AML-193 (cell line): ENCODE measurements at regions not wholly inside any gene's neighbourhood (a gene's known extent, or its start where the extent isn't known, plus 50 kb on each side); places are given as distances from the start of the nearest gene placed in this dataset.

Experiments
- DNase-seq, 2 experiments: peaks; one replicate each; lab custom pipeline; 2025; lab: John Stamatoyannopoulos, UW

DNA sequence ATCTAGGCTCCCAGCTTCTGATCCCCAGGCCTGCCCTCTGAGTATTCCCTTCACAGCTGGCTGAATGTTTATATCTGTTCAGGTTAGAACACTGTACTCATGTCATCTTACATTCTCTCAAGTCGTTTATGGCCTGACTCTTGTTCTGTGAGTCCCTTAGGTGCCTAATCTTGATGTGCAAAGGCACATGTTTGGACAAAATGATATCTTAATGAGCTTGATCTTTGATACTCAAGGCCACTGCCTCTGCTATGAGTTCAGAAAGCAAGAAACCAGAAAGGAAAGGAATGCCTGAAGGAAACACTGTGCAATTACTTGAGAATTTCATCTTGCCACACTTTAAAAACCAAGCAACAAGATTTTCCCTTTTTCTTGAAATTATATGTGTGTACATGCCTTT, 391.8 kb upstream of the ZNF608 start:
- no peak for DNase-seq

DNA sequence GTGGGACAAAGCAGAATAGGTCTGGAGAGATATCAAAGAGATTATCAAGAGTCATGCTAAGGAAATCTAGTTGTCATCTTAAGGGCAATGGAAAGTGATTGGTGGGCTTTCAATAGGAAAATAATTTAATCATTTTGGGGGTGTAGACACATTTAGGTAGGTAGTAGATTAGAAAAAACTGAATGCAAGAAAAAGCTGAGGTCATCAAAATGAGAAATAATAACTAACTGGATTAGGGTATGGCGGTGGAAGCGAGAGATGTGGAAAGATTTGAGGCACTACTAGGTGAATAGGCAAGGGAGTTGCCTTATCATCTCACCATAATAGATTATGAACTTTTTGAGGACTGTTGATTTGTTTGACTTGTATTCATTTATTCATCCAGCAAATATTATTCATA, 393.2 kb upstream of the ZNF608 start:
- DNase-seq = no peak

DNA sequence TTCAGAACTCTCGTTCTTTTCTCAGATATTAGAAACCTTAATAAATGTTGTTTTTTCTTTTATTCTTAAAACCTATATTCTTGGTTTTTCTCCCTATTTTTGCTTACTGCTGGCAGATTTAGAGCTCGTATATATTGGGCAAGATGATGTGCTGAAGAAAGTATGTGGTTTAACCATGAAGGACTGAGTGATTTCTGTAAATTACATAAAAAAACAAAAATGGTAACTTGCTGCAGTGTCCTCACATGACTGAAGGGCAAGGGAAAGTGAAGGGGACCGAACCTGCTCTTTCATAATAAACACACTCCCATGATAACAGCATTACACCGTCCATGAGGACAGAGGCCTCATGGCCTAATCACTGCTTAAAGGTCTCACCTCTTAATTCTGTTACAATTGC, 393.8 kb upstream of the ZNF608 start:
- no peak for DNase-seq

DNA sequence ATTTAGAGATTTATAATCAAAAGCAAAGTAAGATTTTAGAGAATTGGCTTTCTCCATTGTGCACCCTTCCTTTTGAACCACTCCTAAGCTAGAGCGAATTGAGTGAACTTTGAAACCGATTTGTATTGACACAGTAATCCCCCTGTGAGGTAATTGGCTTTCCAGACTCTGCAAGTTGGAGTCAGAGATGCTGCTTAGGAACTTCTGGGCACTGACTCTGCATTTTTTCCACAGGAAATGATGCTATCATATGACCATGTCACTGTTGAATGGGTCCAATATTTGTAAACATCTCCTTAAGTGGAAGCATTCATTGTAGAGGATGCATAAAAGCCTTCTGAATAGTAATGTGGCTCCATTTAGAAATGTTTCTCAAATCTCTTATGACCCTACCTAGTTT, 394.4 kb upstream of the ZNF608 start:
- no peak for DNase-seq

DNA sequence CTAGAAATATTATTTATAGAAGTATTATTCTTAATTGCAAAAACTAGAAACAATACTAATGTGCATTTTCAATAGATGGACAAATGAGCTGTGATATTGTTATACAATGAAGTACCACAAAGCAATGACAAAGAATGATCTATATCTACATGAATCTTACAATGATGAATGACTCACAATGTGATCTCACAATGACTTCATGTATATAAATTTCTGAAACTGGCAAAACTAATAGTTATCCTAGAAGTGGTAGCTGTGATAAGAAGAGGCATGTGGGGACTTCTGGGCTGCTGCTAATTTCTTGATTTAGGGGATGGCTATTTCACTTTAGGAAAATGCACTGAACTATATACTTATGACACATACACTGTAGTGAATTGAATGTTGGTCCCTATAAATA, 396.0 kb upstream of the ZNF608 start:
- DNase-seq = no peak

DNA sequence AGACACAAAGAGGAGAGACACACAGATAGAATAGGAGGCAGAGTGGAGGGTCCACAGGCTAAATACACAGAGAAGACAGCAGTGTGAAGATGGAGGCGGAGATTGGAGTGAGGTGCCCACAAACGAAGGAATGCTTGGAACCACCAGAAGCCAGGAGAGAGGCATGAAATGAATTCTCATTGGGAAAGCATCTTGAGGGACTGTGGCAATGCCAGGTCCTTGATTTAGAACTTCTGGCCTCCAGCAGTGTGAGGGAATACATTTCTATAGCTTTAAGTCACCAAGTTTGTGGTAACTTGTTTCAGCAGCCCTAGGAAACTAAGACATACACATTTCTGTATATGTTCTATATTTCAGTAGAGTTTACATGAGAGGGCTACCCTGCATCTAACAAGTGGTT, 396.6 kb upstream of the ZNF608 start:
- no peak for DNase-seq

DNA sequence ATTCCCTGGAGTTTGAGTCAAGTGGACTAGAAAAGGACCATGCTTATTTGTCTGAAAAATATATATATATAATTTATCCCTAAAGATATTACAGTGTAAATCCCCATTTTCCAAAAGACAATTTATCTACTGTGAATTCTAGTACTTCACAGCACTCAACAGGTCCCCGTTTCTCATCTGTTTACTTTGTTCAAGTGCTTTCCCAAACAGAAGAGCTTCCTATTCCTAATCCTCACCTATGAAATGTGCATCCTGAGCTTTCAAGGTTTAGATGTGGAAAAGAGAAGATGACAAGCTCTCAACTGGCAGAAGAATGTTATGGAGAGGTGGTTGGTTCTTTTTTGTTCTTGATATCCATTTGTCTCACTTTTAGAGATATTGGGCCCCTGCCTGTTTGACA, 401.6 kb upstream of the ZNF608 start:
- no peak for DNase-seq

DNA sequence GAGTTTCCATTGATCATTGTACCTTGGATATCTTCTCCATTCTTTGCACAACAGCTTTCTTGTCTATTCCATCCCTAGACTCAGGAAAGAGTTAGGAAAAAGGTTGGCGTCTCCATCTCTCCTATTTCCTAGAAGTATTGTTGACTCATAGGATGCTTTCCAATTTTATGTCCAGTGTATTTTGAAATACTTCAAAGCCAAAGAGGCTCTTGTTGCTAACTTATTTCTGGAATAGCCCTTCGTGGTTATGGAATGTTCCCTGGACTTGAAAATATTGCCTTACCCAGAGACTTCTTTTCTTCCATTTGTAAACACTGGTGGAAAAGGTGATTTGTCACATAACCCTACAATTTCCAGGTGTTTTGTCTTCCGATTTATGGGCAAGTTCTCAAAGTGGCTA, 402.3 kb upstream of the ZNF608 start:
- DNase-seq = no peak

DNA sequence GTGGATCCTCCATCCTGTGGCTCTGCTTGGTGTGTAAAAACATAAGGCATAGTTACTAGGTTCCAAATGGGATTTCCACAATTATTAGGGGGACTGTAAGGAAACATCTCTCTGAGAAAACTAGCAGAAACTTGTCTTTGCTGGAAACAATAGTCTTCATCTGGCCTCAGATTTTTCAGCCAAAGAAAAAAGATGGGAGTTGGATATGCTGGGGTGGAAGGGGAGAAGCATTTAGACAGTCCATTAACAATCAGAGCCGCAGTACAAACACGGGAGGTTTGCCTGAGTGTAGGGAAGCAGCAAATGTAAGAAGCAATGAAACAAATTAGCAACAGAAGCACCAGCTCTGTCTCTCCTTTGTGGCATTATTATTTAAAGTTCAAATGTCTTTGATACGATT, 402.7 kb upstream of the ZNF608 start:
- DNase-seq = no peak

DNA sequence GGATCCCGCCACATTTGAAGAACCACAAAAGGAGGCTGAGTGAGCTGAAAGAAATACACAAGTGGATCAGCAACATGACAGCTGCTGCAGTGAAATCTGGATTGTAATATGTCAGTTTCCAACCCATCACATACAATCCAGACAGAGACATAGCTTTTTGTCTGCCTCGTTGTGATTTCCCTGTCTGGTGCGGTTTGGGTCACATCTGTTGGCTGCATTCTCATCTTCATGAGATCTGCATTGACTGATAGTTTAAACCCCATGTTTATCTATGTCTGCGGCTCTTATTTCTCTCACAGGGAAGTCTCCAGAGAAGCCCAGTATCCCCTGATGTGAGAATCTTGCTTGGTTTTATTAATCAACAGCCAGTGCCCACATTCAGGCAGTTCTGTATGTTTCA, 403.1 kb upstream of the ZNF608 start:
- DNase-seq = no peak

DNA sequence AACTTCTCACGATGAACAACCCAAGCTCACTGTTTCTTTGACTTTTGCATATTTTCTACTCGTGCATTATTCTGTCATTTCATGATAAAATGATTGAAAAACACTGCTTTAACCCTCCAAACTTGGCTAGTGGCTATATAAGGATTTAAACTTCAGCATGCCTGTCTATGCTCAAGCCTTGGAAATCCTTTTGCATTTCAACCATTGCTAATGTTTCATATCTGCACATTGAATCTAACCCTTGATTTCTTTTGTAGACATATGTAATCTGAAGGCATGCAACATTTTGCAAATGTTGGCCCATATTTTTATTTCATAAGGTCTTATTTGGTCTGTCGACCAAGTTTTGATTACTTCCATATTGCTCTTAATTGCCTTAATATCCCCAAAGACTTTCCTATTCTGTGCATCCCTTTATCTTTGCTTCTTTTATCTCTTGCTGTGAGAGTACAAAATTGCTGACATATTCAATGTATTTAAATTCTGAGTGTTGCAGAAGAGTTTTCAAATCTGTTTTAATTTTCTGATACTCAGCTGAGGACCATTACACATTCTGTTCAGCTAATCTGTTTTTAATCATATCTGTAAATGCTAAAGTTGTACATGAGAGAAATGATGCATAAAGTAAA, 403.7 kb upstream of the ZNF608 start:
- DNase-seq = no peak

DNA sequence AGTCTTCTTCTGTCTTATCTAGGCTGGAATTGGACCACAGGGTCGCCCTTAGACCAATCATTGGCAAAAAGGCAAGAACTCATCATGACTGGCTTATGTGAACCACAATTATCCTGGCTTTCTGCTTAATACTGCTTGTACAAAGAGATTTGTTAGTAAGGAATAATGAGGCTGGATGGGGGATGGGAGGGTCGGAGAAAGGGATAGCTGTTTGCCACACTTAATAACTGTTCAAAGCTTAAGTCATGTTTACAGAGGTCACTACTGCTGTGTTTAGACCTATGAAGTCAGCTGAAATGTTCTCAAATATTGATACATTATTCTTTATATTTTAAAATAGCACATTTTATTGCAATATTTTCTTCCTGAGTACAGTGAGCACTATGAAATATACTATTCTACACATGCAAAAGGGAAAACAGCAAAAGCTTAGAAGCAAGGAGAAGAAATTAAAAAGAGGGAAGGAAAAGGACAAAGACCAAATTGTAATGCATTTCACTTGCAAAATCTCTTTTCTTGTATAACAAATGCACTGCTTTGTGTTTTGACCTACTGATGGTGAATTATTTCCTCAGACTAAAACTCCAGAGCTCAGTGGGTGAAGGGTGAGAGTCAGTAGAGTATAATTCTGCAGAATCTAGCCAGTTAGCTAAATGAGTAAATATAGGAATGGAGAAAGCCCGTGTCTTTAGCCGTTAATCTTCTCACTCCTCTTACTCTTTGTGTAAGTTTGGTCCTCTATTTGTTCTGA, 404.9 kb upstream of the ZNF608 start:
- no peak for DNase-seq

DNA sequence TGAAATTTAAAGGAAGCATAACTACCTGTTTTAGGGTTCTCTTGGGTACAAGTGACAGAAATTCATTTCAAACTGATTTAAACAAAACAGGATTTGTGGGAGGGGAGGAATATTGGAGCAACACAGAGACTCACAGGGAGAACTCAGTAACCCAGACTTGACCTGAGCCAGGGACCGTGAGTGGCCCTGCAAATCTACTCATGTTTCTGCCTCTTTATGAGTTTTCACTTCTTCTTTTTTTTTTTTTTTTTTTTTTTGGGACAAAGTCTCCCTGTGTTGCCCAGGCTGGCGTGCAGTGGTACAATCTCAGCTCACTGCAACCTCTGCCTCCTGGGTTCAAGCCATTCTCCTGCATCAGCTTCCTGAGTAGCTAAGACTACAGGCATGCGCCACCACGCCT, 405.6 kb upstream of the ZNF608 start:
- no peak for DNase-seq

DNA sequence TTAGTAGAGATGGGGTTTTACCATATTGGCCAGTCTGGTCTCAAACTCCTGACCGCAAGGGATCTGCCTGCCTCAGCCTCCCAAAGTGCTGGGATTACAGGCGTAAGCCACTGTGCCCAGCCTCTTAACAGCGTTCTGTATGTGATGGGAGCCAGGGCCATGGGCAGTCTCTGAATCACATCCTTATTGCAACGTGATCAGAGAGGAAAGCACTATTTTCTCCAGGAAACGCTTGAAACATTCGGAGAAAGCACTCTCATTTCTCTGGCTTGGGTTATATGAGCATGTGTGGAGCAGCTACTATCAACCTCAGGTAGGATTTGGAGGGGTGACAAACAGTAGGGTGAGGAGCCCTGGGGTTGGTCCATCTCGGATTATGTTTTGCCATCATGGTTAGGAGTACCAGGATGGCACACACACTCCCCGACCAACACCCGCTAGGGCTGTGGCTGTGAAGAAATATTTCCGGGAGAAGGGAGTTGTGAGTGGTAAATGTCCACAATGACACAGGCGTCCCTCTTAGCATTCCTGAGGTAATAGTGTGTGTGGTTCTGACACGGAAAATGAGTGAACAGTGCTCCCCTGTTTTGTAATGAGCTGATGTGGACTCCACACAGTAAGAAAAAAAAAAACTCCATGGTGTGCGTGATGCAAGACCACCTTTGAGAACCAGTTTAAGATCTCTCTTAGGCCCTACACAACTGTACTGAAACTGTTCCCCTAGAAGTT, 406.2 kb upstream of the ZNF608 start:
- DNase-seq = no peak

DNA sequence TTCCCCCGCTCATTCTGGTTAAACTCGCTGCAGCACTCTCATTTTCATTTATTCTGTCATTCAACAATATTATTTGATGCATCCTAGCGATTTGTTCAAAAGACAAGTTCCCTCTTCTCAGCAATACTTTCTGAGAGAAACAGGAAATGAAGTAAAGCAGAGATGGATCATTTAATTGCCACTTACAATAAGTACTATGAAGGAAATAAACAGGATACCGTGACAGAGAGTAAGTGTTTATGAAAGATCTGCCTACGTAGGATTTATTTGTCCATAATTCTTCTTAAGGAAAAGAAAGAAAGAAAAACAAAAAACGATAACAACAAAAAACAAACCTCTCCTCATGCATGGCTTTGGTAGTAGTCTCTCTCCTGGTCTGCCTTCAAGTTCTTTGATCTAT, 406.8 kb upstream of the ZNF608 start:
- DNase-seq = no peak

DNA sequence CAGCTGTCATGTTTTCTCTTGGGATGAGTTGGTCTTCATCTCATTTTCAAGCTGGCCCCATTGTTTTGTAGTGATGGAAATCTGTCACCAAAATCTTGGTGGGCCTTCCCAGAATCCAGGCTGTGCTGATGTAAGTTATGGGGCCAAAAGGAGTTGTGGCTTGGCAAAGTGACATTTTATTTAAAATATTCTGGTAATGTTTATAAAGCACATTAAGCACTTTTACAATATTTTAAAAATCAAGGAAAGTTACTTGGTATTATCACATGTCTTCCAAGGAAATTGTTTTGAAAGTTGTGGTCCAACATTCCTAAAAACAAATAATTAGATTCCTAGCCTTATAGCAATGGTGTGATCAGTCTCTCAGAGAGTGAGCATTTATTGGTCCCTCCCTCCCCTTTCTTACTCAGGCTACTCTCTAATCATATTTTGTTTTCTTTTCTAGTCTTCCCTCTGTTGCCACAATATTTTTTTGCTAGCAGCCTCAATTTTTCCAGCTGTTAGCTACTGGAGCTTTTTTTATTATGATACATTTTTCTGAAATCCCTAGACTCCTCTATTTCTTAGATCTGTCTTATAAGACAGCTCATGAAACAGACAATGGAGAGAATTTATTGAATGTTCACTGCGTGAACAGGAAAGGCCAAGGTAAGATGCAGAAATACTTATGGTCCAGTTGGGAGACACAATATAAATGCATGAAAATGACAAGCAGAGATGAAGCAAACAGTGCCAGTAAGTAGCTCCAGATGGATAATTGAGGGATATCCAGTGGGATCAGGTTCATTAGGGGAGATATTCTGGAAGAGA, 408.1 kb upstream of the ZNF608 start:
- no peak for DNase-seq

DNA sequence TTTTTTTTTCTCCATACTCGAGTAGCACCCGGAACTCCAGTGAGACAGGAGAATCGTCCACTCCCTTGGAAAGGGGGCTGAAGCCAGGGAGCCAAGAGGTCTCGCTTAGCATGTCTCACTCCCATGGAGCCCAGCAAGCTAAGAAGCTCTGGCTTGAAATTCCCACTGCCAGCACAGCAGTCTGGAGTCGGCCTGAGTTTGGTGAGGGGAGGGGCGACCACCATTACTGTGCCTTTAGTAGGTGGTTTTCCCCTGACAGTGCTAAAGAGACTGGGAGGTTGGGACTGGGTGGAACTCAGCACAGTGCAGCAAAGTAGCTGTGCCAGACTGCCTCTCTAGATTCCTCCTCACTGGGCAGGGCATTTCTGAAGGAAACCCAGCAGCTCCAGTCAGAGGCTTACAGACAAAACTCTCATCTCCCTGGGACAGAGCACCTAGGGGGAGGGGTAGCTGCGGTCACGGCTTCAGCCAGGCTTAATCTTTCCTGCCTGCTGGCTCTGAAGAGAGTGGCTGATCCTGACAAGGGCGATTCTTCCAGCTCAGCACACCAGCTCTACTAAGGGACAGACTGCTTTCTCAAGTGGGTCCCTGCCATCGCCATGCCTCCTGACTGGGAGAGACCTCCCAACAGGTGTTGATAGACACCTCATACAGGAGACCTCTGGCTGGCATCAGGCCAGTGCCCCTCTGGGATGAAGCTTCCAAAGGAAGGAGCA, 414.5 kb upstream of the ZNF608 start:
- no peak for DNase-seq

DNA sequence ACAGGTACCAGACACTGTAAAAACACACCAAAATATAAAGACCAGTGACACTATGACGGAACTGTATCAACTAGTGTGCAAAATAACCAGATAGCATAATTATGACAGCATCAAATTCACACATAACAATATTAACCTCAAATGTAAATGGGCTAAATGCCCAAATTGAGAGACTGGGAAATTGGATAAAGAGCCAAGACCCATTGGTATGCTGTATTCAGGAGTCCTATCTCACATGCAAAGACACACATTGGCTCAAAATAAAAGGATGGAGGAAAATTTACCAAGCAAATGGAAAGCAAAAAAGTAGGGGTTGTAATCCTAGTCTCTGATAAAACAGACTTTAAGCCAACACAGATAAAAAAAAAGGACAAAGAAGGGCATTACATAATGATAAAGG, 416.3 kb upstream of the ZNF608 start:
- no peak for DNase-seq

DNA sequence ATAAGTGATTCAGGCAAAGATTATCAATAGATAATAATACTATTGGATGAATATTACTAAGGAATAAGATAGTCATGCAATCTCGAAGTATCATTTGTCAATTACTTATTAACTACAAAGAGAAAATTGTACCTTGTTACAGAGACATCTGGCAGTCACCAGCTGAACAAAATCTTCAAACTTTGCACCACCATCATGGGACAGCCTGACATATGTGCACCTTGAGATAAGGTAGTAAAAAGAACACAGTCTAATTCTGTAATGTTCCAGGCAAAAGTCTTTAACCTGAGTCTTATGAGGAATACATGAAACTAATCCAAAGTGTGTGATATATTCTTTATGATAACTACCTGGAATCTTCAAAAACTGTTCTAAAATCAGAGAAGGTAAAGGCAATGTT, 423.0 kb upstream of the ZNF608 start:
- DNase-seq = no peak

DNA sequence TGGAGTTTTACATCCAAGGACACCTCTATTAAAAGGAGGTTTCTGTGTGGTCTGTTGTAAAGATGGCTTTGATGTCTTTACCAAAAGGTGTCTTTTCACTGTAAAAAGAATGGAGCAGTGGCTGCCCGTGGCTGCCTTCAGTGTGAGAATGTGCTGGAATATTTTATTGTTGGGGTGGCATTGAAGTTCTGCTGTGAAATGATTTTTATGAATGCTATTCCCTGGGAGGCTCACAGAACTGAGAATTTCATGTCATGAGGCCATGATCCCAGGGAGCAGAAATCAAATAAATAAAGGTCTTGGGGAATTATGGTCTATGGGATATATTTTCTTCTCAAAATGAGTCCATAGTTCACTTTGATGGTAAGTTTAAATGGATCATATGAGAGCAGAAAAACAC, 425.2 kb upstream of the ZNF608 start:
- DNase-seq = no peak

DNA sequence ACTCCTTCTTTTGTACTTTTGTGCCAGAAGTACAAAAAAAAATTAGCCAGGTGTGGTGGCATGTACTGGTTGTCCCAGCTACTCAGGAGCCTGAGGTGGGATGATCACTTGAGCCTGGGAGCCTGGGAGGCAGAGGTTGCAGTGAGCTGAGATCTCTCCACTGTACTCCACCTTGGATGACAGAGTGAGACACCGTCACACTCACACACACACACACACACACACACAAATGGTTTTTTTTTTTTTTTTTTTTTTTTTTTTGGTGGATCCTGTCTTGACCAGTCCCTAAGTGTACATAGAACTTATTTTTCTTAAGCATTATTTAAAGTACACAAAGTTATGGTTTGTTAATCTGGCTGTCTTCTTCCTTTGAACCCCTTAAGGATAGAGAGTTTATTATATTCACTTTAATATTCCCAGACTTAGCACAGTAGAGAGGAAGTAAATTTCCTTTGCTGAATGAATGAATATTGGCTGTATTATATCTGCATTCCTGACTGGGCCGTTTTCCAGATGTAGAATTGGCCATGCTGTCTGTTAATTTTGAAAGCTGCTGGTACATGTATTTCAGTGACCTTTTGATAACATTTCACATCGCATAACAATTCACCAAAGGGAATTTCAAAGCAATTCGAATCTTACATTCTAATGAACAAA, 429.0 kb upstream of the ZNF608 start:
- DNase-seq = no peak
